ENCODE measurements at regions not wholly inside any gene's neighbourhood (a gene's known extent, or its start where the extent isn't known, plus 50 kb on each side); places are given as distances from the start of the nearest gene placed in this dataset.
A peak's percentile ranks its signal among the peaks of the same experiment; 100 is the strongest.

GRCh38 chr9:86735772-86736458 is 211.4 kb downstream of the GAS1 start:
- TF ChIP-seq SIN3A (IDR thresholded peaks at IDR 0.05; ENCODE audit: borderline replicate concordance, low read depth, low read length) (no peak), GATA2 (CRISPR knock-in tag; IDR thresholded peaks at IDR 0.05) (no peak), MAX (IDR thresholded peaks at IDR 0.05; ENCODE audit: low read depth) (no peak), EP300 (IDR thresholded peaks at IDR 0.05; ENCODE audit: borderline replicate concordance in 1 of 2, low read depth in 1 of 2, low read length in 1 of 2) (0 out of 4 replicates have a peak, but pooled peaks of 1 of the 2 experiments have one; percentile 11), SMC3 (IDR thresholded peaks at IDR 0.05; ENCODE audit: low read depth, low read length) (no peak), NFIC (IDR thresholded peaks at IDR 0.05; ENCODE audit: borderline replicate concordance) (no peak)

Data from SK-N-SH (cell line).